ENCODE measurements at regions not wholly inside any gene's neighbourhood (a gene's known extent, or its start where the extent isn't known, plus 50 kb on each side); places are given as distances from the start of the nearest gene placed in this dataset.

GRCh38 chr15:97012986-97013385 lies 682.5 kb downstream of the NR2F2 start:
- no peak for TF ChIP-seq JUND (IDR thresholded peaks at IDR 0.05; ENCODE audit: low read depth)
- in situ Hi-C loops (cut with HindIII; ENCODE audit: low pct_unique_long_range_greater_than_20kb, low sequenced_read_pairs) = no loop called here
- no peak for DNase-seq (ENCODE audit: low read depth in 1 of 2, low spot score in 1 of 2)

- TF ChIP-seq JUND (IDR thresholded peaks at IDR 0.05; ENCODE audit: low read depth) = no peak
- in situ Hi-C loops (cut with HindIII; ENCODE audit: low pct_unique_long_range_greater_than_20kb, low sequenced_read_pairs) = no loop called here
- DNase-seq (ENCODE audit: low read depth in 1 of 2, low spot score in 1 of 2) = no peak
Measured at GRCh38 chr15:97013491-97013890, 683.0 kb downstream of the NR2F2 start.

- in situ Hi-C loops (cut with HindIII; ENCODE audit: low pct_unique_long_range_greater_than_20kb, low sequenced_read_pairs) = no loop called here
- TF ChIP-seq JUND (IDR thresholded peaks at IDR 0.05; ENCODE audit: low read depth) = no peak
- no peak for DNase-seq (ENCODE audit: low read depth in 1 of 2, low spot score in 1 of 2)
Measured at GRCh38 chr15:97014001-97014400, 683.5 kb downstream of the NR2F2 start.

- no peak for DNase-seq (ENCODE audit: low read depth in 1 of 2, low spot score in 1 of 2)
- no peak for TF ChIP-seq JUND (IDR thresholded peaks at IDR 0.05; ENCODE audit: low read depth)
- in situ Hi-C loops (cut with HindIII; ENCODE audit: low pct_unique_long_range_greater_than_20kb, low sequenced_read_pairs) = no loop called here
Measured at GRCh38 chr15:97023488-97023844, 693.0 kb downstream of the NR2F2 start.

GRCh38 chr15:97026781-97027180 lies 696.3 kb downstream of the NR2F2 start:
- DNase-seq (ENCODE audit: low read depth in 1 of 2, low spot score in 1 of 2) = no peak
- in situ Hi-C loops (cut with HindIII; ENCODE audit: low pct_unique_long_range_greater_than_20kb, low sequenced_read_pairs) = no loop called here
- no peak for TF ChIP-seq JUND (IDR thresholded peaks at IDR 0.05; ENCODE audit: low read depth)

- in situ Hi-C loops (cut with HindIII; ENCODE audit: low pct_unique_long_range_greater_than_20kb, low sequenced_read_pairs) = no loop called here
Measured at GRCh38 chr15:97027772-97028171, 697.3 kb downstream of the NR2F2 start.

GRCh38 chr15:97030251-97030650 lies 699.8 kb downstream of the NR2F2 start:
- no peak for TF ChIP-seq JUND (IDR thresholded peaks at IDR 0.05; ENCODE audit: low read depth)
- no peak for DNase-seq (ENCODE audit: low read depth in 1 of 2, low spot score in 1 of 2)
- in situ Hi-C loops (cut with HindIII; ENCODE audit: low pct_unique_long_range_greater_than_20kb, low sequenced_read_pairs) = no loop called here

More at GRCh38 chr15:97027772-97028171, 697.3 kb downstream of the NR2F2 start:
- no peak for DNase-seq (ENCODE audit: low read depth in 1 of 2, low spot score in 1 of 2)
- no peak for TF ChIP-seq JUND (IDR thresholded peaks at IDR 0.05; ENCODE audit: low read depth)

GRCh38 chr15:97036301-97036700 lies 705.8 kb downstream of the NR2F2 start:
- in situ Hi-C loops (cut with HindIII; ENCODE audit: low pct_unique_long_range_greater_than_20kb, low sequenced_read_pairs) = no loop called here
- TF ChIP-seq JUND (IDR thresholded peaks at IDR 0.05; ENCODE audit: low read depth) = no peak
- no peak for DNase-seq (ENCODE audit: low read depth in 1 of 2, low spot score in 1 of 2)

GRCh38 chr15:97037080-97037479 lies 706.6 kb downstream of the NR2F2 start:
- DNase-seq (ENCODE audit: low read depth in 1 of 2, low spot score in 1 of 2) = no peak
- TF ChIP-seq JUND (IDR thresholded peaks at IDR 0.05; ENCODE audit: low read depth) = no peak
- in situ Hi-C loops (cut with HindIII; ENCODE audit: low pct_unique_long_range_greater_than_20kb, low sequenced_read_pairs) = no loop called here

- in situ Hi-C loops (cut with HindIII; ENCODE audit: low pct_unique_long_range_greater_than_20kb, low sequenced_read_pairs) = no loop called here
- no peak for TF ChIP-seq JUND (IDR thresholded peaks at IDR 0.05; ENCODE audit: low read depth)
- no peak for DNase-seq (ENCODE audit: low read depth in 1 of 2, low spot score in 1 of 2)
Measured at GRCh38 chr15:97045666-97046421, 715.3 kb downstream of the NR2F2 start.

- no peak for DNase-seq (ENCODE audit: low read depth in 1 of 2, low spot score in 1 of 2)
- no peak for TF ChIP-seq JUND (IDR thresholded peaks at IDR 0.05; ENCODE audit: low read depth)
- in situ Hi-C loops (cut with HindIII; ENCODE audit: low pct_unique_long_range_greater_than_20kb, low sequenced_read_pairs) = no loop called here
Measured at GRCh38 chr15:97052513-97052912, 722.0 kb downstream of the NR2F2 start.

GRCh38 chr15:97053635-97054034 lies 723.1 kb downstream of the NR2F2 start:
- DNase-seq (ENCODE audit: low read depth in 1 of 2, low spot score in 1 of 2) = no peak
- in situ Hi-C loops (cut with HindIII; ENCODE audit: low pct_unique_long_range_greater_than_20kb, low sequenced_read_pairs) = no loop called here
- TF ChIP-seq JUND (IDR thresholded peaks at IDR 0.05; ENCODE audit: low read depth) = no peak

- DNase-seq (ENCODE audit: low read depth in 1 of 2, low spot score in 1 of 2) = no peak
- TF ChIP-seq JUND (IDR thresholded peaks at IDR 0.05; ENCODE audit: low read depth) = no peak
- in situ Hi-C loops (cut with HindIII; ENCODE audit: low pct_unique_long_range_greater_than_20kb, low sequenced_read_pairs) = no loop called here
Measured at GRCh38 chr15:97057503-97057902, 727.0 kb downstream of the NR2F2 start.

- in situ Hi-C loops (cut with HindIII; ENCODE audit: low pct_unique_long_range_greater_than_20kb, low sequenced_read_pairs) = no loop called here
- no peak for TF ChIP-seq JUND (IDR thresholded peaks at IDR 0.05; ENCODE audit: low read depth)
- no peak for DNase-seq (ENCODE audit: low read depth in 1 of 2, low spot score in 1 of 2)
Measured at GRCh38 chr15:97059281-97059680, 728.8 kb downstream of the NR2F2 start.

All from T47D (cell line).